ENCODE measurements at regions not wholly inside any gene's neighbourhood (a gene's known extent, or its start where the extent isn't known, plus 50 kb on each side); places are given as distances from the start of the nearest gene placed in this dataset.
"Not testable (repeated sequence)": the region's sequence is repeated elsewhere in the genome, so short reads cannot be mapped to it uniquely, and the experiment has no call there.

DNA sequence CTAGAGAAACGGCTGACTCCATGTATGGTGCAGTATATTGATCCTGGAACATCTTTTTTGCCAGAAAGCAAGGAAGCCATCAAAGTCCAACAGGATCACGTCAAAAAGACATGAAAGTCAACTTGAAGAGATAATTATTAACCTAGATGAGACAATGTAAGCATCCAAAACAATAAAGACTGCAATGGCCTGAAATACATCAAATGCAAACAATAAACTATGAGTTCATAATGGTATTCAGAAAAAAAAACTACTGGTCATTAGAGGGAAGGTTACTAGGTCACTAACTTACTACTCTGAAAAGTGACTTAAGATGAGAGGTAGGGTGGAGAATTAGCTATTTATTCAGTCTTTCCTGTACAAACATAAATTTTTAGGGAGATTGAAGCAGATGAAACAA is 75.3 kb upstream of the OR4F16 start:
- H3K4me3 ChIP-seq; H3K9me3 ChIP-seq; DNase-seq; H3K4me1 ChIP-seq; H3K27ac ChIP-seq; intact Hi-C loops (cut with DNase I); H3K27me3 ChIP-seq; ATAC-seq: not testable (repeated sequence)
- no CpG with 5 or more reads among the region's 2 CpGs for WGBS, 2 donors
- peaks cover 0 to 14% (median 4%) of the 10 kb centered on the region in 9 donors for H3K36me3 ChIP-seq

DNA sequence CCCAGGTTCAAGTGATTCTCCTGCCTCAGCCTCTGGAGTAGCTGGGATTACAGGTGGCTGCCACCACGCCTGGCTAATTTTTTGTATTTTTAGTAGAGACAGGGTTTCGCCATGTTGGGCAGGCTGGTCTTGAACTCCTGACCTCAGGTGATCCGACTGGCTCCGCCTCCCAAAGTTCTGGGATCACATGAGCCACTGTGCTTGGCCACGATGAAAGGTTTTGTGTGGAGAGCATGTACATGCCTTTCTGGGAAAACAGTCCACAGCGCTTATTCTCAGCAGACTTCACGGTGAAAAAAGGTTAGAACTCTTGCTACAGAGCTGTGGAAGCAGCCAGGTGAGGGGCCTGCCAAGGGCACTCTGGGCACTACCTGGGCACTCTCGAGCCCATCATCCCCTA is 85.0 kb upstream of the OR4F16 start:
- H3K36me3 ChIP-seq: peaks cover 0 to 12% (median 0%) of the 10 kb centered on the region in 9 donors
- ATAC-seq; DNase-seq; H3K4me1 ChIP-seq; H3K27me3 ChIP-seq; H3K27ac ChIP-seq; H3K4me3 ChIP-seq; H3K9me3 ChIP-seq; intact Hi-C loops (cut with DNase I): not testable (repeated sequence)
- 93% methylated on average over 4 to 5 of the region's 8 CpGs for WGBS, 2 donors

DNA sequence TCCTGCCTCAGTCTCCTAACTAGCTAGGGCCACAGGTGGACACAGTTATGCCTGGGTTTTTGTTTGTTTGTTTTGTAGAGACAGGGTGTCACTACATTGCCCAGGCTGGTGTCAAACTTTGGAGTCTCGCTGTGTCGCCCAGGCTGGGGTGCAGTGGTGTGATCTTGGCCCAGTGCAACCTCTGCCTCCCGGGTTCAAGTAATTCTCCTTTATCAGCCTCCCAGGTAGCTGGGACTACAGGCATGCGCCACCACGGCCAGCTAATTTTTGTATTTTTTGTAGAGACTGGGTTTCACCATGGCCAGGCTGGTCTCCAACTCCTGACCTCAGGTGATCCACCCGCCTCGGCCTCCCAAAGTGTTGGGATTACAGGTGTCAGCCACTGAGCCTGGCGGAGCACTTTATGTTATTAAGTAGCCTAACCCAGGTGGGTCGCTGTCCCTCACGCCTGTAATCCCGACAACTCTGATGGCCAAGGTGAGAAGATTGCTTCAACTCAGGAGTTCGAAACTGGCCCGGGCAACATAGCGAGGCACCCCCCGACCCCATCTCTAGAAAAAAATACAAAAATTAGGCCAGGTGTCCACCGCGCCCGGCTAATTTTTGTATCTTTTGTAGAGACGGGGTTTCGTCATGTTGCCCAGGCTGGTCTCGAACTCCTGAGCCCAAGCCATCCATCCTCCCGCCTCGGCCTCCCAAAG is 91.2 kb upstream of the OR4F16 start:
- H3K36me3 ChIP-seq; H3K27me3 ChIP-seq; intact Hi-C loops (cut with DNase I); ATAC-seq; DNase-seq; H3K9me3 ChIP-seq: not testable (repeated sequence)
- WGBS, 2 donors: 82 to 83% methylated on average over 21 of the region's 23 CpGs
- H3K4me1 ChIP-seq: peaks cover 0 to 20% (median 7%) of the 10 kb centered on the region in 9 donors
- H3K27ac ChIP-seq: peak overlapping the region in 8 of 10 donors; percentile 80 to 92 (median 87)
- H3K4me3 ChIP-seq: peak overlapping the region in 9 of 10 donors; percentile 50 to 78 (median 66)

GRCh38 chr1:778451-779278 is 92.2 kb upstream of the OR4F16 start:
- peak; percentile 100 for ATAC-seq
- TF ChIP-seq, protein P1, sequence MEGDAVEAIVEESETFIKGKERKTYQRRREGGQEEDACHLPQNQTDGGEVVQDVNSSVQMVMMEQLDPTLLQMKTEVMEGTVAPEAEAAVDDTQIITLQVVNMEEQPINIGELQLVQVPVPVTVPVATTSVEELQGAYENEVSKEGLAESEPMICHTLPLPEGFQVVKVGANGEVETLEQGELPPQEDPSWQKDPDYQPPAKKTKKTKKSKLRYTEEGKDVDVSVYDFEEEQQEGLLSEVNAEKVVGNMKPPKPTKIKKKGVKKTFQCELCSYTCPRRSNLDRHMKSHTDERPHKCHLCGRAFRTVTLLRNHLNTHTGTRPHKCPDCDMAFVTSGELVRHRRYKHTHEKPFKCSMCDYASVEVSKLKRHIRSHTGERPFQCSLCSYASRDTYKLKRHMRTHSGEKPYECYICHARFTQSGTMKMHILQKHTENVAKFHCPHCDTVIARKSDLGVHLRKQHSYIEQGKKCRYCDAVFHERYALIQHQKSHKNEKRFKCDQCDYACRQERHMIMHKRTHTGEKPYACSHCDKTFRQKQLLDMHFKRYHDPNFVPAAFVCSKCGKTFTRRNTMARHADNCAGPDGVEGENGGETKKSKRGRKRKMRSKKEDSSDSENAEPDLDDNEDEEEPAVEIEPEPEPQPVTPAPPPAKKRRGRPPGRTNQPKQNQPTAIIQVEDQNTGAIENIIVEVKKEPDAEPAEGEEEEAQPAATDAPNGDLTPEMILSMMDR (IDR thresholded peaks at IDR 0.05): peak; percentile 23 to 80 (median 50)
- H3K27ac ChIP-seq: peak overlapping the region; percentile 64 to 92 (median 85)
- peak; percentile 98 to 99 for DNase-seq
- 0% methylated on average over 53 to 61 of the region's 65 CpGs for WGBS, 2 donors
- H3K4me1 ChIP-seq: peaks cover 0 to 20% (median 7%) of the 10 kb centered on the region in 9 donors
- H3K9me3 ChIP-seq; intact Hi-C loops (cut with DNase I); H3K36me3 ChIP-seq; H3K27me3 ChIP-seq: not testable (repeated sequence)
- peak overlapping the region; percentile 47 to 78 (median 66) for H3K4me3 ChIP-seq

- DNase-seq; H3K9me3 ChIP-seq; H3K27me3 ChIP-seq; ATAC-seq; H3K36me3 ChIP-seq; intact Hi-C loops (cut with DNase I): not testable (repeated sequence)
- 56% methylated on average over 13 of the region's 13 CpGs for WGBS, 2 donors
- peaks cover 0 to 20% (median 7%) of the 10 kb centered on the region in 9 donors for H3K4me1 ChIP-seq
- H3K27ac ChIP-seq: peak overlapping the region in 2 of 10 donors; percentile 36 to 53
- peak overlapping the region in 6 of 10 donors; percentile 59 to 78 (median 70) for H3K4me3 ChIP-seq
Measured at GRCh38 chr1:779621-780020, 93.2 kb upstream of the OR4F16 start.

- intact Hi-C loops (cut with DNase I): no loop called here
- Histone ChIP-seq H3K9me3 (peaks cover 0 to 19% (median 0%) of the 10 kb centered on the region in 11 donors), H3K36me3 (peaks cover 0 to 4% (median 0%) of the 10 kb centered on the region in 9 donors), H3K27ac (no peak overlapping the region), H3K27me3 (no peaks in the 10 kb centered on the region), H3K4me3 (no peak overlapping the region), H3K4me1 (no peaks in the 10 kb centered on the region)
- WGBS, 2 donors: 96 to 98% methylated on average over 13 of the region's 13 CpGs
- TF ChIP-seq, protein P1 (IDR thresholded peaks at IDR 0.05): no peak
- DNase-seq (no peak), ATAC-seq (no peak)
Measured at GRCh38 chr1:788835-789234, 102.4 kb upstream of the OR4F16 start.

DNA sequence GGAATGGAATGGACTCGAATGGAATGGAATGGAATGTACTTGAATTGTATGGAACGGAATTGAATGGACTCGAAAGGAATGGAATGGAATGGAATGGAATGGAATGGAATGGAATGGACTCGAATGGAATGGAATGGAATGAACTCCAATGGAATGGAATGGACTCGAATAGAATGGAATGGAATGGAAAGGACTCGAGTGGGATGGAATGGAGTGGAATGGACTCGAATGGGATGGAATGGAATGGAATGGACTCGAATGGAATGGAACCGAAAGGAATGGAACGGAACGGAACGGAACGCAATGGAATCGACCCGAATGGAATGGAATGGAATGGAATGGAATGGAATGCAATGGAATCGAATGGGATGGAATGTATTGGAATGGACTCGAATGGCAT is 103.2 kb upstream of the OR4F16 start:
- H3K4me3 ChIP-seq; H3K36me3 ChIP-seq; DNase-seq; intact Hi-C loops (cut with DNase I); ATAC-seq; H3K27ac ChIP-seq; H3K4me1 ChIP-seq; H3K27me3 ChIP-seq: not testable (repeated sequence)
- peaks cover 0 to 19% (median 0%) of the 10 kb centered on the region in 11 donors for H3K9me3 ChIP-seq
- 96 to 97% methylated on average over 17 of the region's 17 CpGs for WGBS, 2 donors

DNA sequence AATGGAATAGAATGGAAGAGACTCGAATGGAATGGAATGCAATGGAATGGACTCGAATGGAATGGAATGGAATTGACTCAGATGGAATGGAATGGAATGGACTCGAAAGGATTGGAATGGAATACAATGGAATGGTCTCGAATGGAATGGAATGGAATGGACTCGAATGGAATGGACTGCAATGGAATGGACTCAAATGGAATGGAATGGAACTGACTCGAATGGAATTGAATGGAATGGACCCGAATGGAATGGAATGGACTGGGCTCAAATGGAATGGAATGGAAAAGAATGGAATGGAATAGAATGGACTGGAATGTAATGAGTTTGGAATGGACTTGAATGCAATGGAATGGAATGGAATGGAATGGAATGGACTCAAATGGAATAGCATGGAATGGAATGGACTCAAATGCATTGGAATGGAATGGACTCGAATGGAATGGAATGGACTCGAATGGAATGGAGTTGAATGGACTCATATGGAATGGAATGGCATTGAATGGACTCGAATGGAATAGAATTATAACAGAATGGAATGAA is 104.0 kb upstream of the OR4F16 start:
- ATAC-seq; H3K27ac ChIP-seq; DNase-seq; H3K36me3 ChIP-seq; H3K4me3 ChIP-seq; H3K27me3 ChIP-seq; intact Hi-C loops (cut with DNase I): not testable (repeated sequence)
- Histone ChIP-seq H3K4me1 (peaks cover 0 to 16% (median 8%) of the 10 kb centered on the region in 9 donors), H3K9me3 (peaks cover 0 to 19% (median 0%) of the 10 kb centered on the region in 11 donors)
- WGBS, 2 donors: 89 to 95% methylated on average over 10 of the region's 10 CpGs

DNA sequence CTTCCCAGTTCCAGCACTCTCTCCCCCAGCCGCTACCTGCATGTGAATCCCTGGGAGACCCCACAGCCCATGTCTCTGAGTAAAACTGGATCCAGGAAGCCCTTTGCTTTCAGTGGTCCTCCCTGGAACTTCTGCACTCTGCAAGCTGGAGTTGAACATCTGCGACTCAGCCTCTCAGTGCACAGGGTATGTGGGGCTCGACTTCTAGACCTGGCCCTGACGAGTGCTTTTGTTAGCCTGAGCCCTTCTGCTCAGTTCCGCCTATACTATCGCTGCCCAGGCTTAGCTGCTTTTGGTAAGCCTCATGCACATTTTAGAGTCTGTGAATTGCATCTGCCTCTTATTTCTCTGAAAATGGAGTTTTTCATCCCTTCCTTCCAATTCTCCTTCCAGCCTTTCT is 107.9 kb upstream of the OR4F16 start:
- Histone ChIP-seq H3K27ac (peak overlapping the region in 7 of 10 donors; percentile 35 to 79 (median 57)), H3K9me3 (peaks cover 0 to 11% (median 0%) of the 10 kb centered on the region in 11 donors), H3K4me1 (peaks cover 0 to 22% (median 8%) of the 10 kb centered on the region in 9 donors)
- H3K4me3 ChIP-seq; DNase-seq; intact Hi-C loops (cut with DNase I); H3K27me3 ChIP-seq; H3K36me3 ChIP-seq: not testable (repeated sequence)
- peak in 3 of 8 donors; percentile 50 to 54 (median 51) for ATAC-seq
- 76 to 85% methylated on average over 6 of the region's 6 CpGs for WGBS, 2 donors
